Fibroblast of lung (primary cell): ENCODE measurements at regions not wholly inside any gene's neighbourhood (a gene's known extent, or its start where the extent isn't known, plus 50 kb on each side); places are given as distances from the start of the nearest gene placed in this dataset.

Experiments
- EZH2 ChIP-seq: IDR thresholded peaks from 2 replicates; pipeline ENCODE4 v1.5.1; 2012; ENCODE audit warnings: low read length, control low read depth, mild to moderate bottlenecking; ENCODE audit errors: missing control alignments
- TF ChIP-seq, protein P1 (sequence below), 2 donors: IDR thresholded peaks in 1 of 2; conservative IDR thresholded peaks in 1 of 2; 1 replicate in 1 of 2; 2 replicates in 1 of 2; pipeline ENCODE4 v1.5.1; 2011 to 2012; ENCODE audit warnings: low read length in 2 of 2, control low read depth in 1 of 2, inconsistent platforms in 1 of 2, low read depth in 1 of 2, mild to moderate bottlenecking in 1 of 2

DNA sequence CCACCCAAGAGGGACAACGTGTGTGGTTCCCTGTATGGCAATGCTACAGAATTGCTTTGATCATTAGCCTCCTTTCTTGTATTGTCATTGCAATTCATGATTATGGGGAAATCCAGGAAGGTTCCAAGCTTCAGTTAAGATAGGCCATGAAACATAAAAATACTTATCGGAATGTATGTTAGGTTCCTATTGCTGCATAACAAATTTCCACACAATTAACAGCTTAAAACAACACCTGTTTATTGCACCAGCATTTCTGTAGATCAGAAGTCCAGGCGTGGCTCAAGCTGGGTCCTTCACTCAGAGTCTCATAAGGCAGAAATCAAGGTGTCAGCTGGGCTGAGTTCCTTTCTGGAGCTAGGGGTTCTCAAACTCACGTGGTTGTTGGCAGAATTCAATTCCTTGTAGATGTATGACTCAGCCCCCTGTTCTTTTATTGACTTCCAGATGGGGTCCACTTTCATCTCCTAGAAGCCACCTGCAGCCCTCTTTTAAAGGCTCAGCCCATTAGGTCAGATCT is 365.6 kb upstream of the TMPO start:
- TF ChIP-seq, protein P1, sequence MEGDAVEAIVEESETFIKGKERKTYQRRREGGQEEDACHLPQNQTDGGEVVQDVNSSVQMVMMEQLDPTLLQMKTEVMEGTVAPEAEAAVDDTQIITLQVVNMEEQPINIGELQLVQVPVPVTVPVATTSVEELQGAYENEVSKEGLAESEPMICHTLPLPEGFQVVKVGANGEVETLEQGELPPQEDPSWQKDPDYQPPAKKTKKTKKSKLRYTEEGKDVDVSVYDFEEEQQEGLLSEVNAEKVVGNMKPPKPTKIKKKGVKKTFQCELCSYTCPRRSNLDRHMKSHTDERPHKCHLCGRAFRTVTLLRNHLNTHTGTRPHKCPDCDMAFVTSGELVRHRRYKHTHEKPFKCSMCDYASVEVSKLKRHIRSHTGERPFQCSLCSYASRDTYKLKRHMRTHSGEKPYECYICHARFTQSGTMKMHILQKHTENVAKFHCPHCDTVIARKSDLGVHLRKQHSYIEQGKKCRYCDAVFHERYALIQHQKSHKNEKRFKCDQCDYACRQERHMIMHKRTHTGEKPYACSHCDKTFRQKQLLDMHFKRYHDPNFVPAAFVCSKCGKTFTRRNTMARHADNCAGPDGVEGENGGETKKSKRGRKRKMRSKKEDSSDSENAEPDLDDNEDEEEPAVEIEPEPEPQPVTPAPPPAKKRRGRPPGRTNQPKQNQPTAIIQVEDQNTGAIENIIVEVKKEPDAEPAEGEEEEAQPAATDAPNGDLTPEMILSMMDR (conservative IDR thresholded peaks at IDR 0.05 in 1 of 2, IDR thresholded peaks at IDR 0.05 in 1 of 2; ENCODE audit: low read depth in 1 of 2, low read length in 2 of 2): no peak
- no peak for TF ChIP-seq EZH2
